Naive B cell (primary cell): ENCODE measurements at regions not wholly inside any gene's neighbourhood (a gene's known extent, or its start where the extent isn't known, plus 50 kb on each side); places are given as distances from the start of the nearest gene placed in this dataset.

Source experiments
- ATAC-seq, 2 donors: fragments of 150-1000 bp; cut with Tn5 transposase; 2 replicates each; pipeline ENCODE4 v1.10.0; 2021; ENCODE audit warnings: low read depth in 2 of 2, mild to moderate bottlenecking in 2 of 2, moderate library complexity in 2 of 2
- DNase-seq: peaks from one replicate; pipeline ENCODE4 v3.0.0; 2022
- H3K27ac Mint-ChIP-seq, 6 donors: one replicate each; pipeline ENCODE4 v1.8.0; 2020 to 2022; ENCODE audit warnings: mild to moderate bottlenecking in 6 of 6, mixed read lengths in 6 of 6, moderate library complexity in 5 of 6, inconsistent platforms in 2 of 6
- H3K27me3 Mint-ChIP-seq, 3 donors: one replicate each; pipeline ENCODE4 v1.8.0; 2021 to 2022; ENCODE audit warnings: mixed read lengths in 3 of 3, mild to moderate bottlenecking in 1 of 3
- H3K36me3 Mint-ChIP-seq, 2 donors: one replicate each; pipeline ENCODE4 v1.8.0; 2020 to 2022; ENCODE audit warnings: mixed read lengths in 2 of 2, inconsistent platforms in 1 of 2, mild to moderate bottlenecking in 1 of 2
- H3K4me1 Mint-ChIP-seq, 3 donors: one replicate each; pipeline ENCODE4 v1.8.0; 2020 to 2022; ENCODE audit warnings: mixed read lengths in 3 of 3, inconsistent platforms in 1 of 3, mild to moderate bottlenecking in 1 of 3, moderate library complexity in 1 of 3
- H3K4me3 Mint-ChIP-seq, 8 donors: one replicate each; pipeline ENCODE4 v1.8.0; 2020 to 2022; ENCODE audit warnings: mild to moderate bottlenecking in 8 of 8, mixed read lengths in 8 of 8, moderate library complexity in 8 of 8, inconsistent platforms in 2 of 8
- H3K9me3 Mint-ChIP-seq, 7 donors: one replicate each; pipeline ENCODE4 v1.8.0; 2020 to 2022; ENCODE audit warnings: mixed read lengths in 7 of 7, mild to moderate bottlenecking in 5 of 7, inconsistent platforms in 2 of 7, moderate library complexity in 1 of 7

DNA sequence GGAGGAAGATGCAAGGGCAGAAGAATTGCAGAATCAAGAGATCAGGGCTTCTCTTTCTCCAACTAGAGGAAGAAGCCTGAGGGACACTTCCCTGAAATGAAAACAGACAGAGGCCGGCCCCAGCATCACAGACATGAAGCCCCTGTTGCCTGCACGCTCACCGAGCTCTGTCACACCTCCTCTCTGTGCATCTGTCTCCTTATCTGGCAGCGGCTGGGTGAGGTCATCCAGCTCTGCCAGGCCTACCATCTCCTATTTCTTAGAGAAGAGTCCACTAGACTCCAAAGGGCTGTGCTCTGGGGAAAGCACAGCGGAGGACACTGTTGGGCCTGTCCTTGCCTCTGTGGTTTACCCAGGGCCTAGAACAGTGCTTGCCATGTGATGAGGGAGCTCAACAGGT is 71.9 kb upstream of the MLN start:
- Mint-ChIP-seq H3K4me3 (no peak overlapping the region), H3K27me3 (peaks cover 3 to 42% (median 41%) of the 10 kb centered on the region in 3 donors), H3K36me3 (no peaks in the 10 kb centered on the region), H3K4me1 (peaks cover 0 to 10% (median 5%) of the 10 kb centered on the region in 3 donors), H3K9me3 (no peaks in the 10 kb centered on the region), H3K27ac (peak overlapping the region in 1 of 6 donors; percentile 65)
- DNase-seq (no peak), ATAC-seq (no peak)

DNA sequence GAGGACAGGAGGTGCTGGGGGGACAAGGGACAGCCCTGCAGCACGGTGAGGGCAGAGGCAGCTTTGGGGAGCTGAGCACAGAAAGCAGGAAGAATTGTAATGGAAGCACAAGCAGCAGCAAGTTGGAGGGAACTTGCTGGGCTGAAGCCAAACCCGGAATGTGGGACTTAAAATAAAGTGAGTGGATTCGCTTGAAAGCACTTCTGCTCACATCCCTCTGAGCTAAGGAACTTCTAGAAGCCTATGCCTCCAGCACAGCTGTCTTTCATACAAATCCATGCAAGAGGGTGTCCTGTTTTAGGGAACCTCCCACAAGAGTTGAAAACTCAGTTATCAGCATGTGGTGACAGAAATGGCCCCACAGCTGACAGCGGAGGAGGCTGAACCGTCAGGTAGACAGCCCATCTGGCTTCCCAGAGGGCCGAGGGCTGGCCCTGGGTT is 71.4 kb upstream of the MLN start:
- Mint-ChIP-seq H3K4me1 (peaks cover 0 to 10% (median 5%) of the 10 kb centered on the region in 3 donors), H3K27me3 (peaks cover 0 to 47% (median 42%) of the 10 kb centered on the region in 3 donors), H3K27ac (no peak overlapping the region), H3K9me3 (no peaks in the 10 kb centered on the region), H3K36me3 (no peaks in the 10 kb centered on the region), H3K4me3 (no peak overlapping the region)
- DNase-seq = no peak
- no peak for ATAC-seq

DNA sequence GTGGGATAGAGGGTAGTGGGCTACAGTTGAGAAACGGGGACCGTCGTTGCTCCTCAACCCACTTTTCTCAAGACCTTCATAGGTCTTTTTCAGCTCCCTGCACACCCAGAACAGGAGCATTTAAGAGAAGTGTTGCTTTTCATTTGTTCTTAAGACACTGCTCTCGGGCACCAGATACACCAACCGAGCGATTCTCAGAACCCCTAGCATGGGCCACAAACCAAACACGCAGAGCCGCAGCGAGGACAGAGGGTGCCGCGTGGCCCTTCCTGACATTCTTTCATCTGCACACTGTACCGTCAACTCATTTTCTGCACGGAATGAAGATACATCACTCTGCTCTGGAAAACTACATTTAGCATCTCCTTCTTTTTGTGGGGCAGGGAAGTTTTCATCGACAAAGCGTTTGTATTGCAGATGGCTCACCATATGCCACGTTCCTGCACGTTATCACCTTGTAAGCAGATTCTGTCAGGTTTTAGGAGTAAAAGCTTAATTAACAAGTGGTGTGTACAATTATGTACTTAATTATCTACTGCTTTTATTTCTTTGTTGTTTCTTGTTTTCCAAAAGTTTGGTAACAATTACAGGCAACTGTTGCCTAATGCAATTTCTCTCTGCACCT is 70.4 kb upstream of the MLN start:
- no peak overlapping the region for H3K4me3 Mint-ChIP-seq
- H3K27ac Mint-ChIP-seq = peak overlapping the region in 1 of 6 donors; percentile 70
- DNase-seq (no peak), ATAC-seq (no peak)
- peaks cover 0 to 14% (median 5%) of the 10 kb centered on the region in 3 donors for H3K4me1 Mint-ChIP-seq
- H3K27me3 Mint-ChIP-seq = peaks cover 2 to 54% (median 51%) of the 10 kb centered on the region in 3 donors
- no peaks in the 10 kb centered on the region for H3K36me3 Mint-ChIP-seq
- no peaks in the 10 kb centered on the region for H3K9me3 Mint-ChIP-seq

DNA sequence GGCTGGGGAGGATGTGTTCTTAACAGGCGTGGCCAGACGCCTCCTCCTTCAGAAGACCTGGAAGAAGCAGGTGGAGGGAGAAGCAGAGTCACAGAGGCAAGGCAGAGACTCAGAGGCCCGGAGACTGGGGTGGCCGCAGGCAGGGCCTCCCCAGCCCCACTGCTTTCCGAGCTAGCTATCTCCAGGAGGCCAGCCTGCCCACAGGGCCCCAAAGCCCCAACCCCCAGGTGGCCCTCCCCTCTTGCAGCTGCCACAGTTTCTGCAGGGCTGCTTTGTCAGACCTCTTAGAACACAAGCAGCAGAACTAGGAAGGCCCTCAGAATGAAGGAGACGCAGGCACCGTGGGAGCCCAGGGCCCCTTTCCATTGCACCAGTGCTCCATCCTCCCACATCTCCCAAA is 69.0 kb upstream of the MLN start:
- ATAC-seq = no peak
- Mint-ChIP-seq H3K27ac (no peak overlapping the region), H3K4me3 (no peak overlapping the region), H3K4me1 (peaks cover 0 to 9% (median 5%) of the 10 kb centered on the region in 3 donors), H3K36me3 (no peaks in the 10 kb centered on the region), H3K9me3 (no peaks in the 10 kb centered on the region), H3K27me3 (peaks cover 5 to 54% (median 47%) of the 10 kb centered on the region in 3 donors)
- no peak for DNase-seq

DNA sequence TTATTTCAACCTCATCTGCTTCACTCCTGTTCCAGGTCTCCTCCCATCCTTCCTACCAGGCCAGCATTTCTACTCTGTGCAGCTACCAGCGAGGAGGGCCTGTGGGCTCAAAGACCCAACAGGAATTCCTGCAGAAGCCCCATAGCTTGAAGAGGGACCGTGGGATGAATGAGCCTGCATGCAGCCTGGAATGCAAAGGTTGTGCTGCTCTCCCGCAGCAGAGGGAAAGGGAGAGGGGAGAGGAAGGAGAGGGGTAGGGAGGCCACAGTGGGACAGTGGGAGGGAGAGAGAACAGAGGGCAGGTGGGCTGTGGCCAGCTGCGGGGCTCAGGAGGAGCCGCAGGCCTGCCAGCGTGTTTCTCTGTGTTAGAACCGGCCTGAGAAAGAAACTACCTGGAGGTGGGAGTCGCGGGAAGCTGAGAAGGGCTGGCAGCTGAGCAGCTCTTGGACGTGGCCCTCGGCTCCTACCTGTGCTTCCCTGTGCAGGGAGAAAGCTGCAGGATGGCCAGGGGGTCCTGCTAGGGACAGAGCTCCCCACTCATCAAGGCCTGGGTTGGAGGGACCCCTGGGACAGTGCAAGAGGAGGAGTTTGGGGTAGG is 66.1 kb upstream of the MLN start:
- DNase-seq = no peak
- peaks cover 0 to 8% of the 10 kb centered on the region in 2 donors for H3K36me3 Mint-ChIP-seq
- peaks cover 0 to 8% (median 5%) of the 10 kb centered on the region in 3 donors for H3K4me1 Mint-ChIP-seq
- peaks cover 4 to 10% (median 6%) of the 10 kb centered on the region in 7 donors for H3K9me3 Mint-ChIP-seq
- no peak overlapping the region for H3K27ac Mint-ChIP-seq
- H3K4me3 Mint-ChIP-seq = peak overlapping the region in 1 of 8 donors; percentile 57
- H3K27me3 Mint-ChIP-seq = peaks cover 5 to 57% (median 51%) of the 10 kb centered on the region in 3 donors
- no peak for ATAC-seq

DNA sequence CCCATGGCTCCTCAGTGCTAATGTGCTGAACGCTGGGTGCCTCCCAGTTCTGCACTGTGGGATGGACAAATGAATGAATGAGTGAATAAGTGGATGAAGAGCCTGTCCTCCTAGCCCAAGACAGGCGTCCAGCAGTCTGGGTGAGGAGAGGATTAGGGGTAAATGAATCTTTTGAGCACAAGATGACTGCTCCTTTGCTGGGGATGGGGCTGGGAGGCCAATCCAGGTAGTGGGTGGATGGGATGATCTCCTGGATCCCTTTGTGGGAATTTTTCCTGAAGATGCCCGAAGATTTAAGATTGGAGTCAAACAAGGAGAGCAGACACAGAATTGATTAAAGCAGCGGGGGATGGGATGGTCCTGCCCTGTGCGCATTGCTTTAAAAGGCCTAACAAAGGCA is 65.3 kb upstream of the MLN start:
- ATAC-seq = no peak
- Mint-ChIP-seq H3K9me3 (peaks cover 4 to 10% (median 6%) of the 10 kb centered on the region in 7 donors), H3K27me3 (peaks cover 6 to 52% (median 51%) of the 10 kb centered on the region in 3 donors), H3K4me1 (peaks cover 0 to 5% (median 4%) of the 10 kb centered on the region in 3 donors), H3K4me3 (no peak overlapping the region), H3K27ac (no peak overlapping the region), H3K36me3 (peaks cover 0 to 8% of the 10 kb centered on the region in 2 donors)
- DNase-seq = no peak

DNA sequence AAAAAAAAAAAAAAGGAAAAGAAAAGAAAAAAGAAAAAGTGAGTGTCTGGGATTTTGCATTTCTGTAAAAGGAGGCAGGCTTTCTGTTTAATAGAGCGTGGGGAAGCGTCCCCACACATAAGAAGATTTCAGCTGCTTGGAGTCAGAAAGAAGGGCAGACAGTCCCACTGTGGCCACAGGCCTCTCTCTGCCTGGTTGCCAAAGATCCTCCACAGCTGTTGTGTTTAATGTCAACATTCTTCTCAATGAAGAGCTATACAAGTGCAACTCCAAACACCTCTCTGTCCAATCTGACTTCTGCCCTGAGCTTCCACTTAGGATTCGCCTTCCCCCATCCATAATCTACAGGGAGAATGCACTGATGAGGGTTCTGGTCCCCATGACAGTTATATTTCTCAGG is 64.3 kb upstream of the MLN start:
- peak overlapping the region in 1 of 6 donors; percentile 7 for H3K27ac Mint-ChIP-seq
- ATAC-seq (no peak), DNase-seq (no peak)
- peaks cover 0 to 5% (median 4%) of the 10 kb centered on the region in 3 donors for H3K4me1 Mint-ChIP-seq
- peaks cover 0 to 8% of the 10 kb centered on the region in 2 donors for H3K36me3 Mint-ChIP-seq
- H3K9me3 Mint-ChIP-seq = peaks cover 4 to 10% (median 6%) of the 10 kb centered on the region in 7 donors
- peaks cover 10 to 56% (median 52%) of the 10 kb centered on the region in 3 donors for H3K27me3 Mint-ChIP-seq
- H3K4me3 Mint-ChIP-seq = no peak overlapping the region

DNA sequence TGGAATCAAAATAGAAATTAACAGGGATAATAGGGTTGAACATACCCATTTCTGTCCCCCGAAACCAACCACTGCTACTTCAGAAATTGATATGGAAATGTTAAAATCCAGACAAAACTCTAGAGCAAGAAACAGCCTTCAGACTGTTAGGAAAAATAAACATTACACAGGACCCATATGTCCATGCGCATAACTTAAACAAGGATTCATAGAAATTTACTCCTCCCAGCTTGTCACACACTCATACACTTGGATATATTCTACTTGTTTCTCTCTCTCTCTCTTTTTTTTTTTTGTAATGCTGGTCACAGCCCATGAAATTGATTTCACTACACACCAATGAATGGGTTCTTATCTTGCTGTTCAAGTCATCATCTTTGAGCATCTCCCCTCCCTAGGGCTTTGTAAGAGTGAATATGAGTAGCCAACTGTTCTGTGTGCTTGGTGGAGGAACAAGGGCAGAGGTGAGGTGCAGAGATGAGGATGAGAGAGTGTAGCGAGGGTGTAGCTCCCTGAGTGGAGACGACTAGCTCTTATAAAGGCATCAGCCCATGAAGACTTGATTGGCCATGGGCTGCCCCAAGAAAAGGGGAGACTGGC is 61.8 kb upstream of the MLN start:
- H3K36me3 Mint-ChIP-seq = peaks cover 0 to 8% of the 10 kb centered on the region in 2 donors
- H3K9me3 Mint-ChIP-seq = peaks cover 4 to 10% (median 6%) of the 10 kb centered on the region in 7 donors
- DNase-seq (no peak), ATAC-seq (no peak)
- no peak overlapping the region for H3K27ac Mint-ChIP-seq
- H3K4me3 Mint-ChIP-seq = no peak overlapping the region
- H3K27me3 Mint-ChIP-seq = peaks cover 28 to 59% (median 51%) of the 10 kb centered on the region in 3 donors
- H3K4me1 Mint-ChIP-seq = peaks cover 4 to 9% (median 7%) of the 10 kb centered on the region in 3 donors

DNA sequence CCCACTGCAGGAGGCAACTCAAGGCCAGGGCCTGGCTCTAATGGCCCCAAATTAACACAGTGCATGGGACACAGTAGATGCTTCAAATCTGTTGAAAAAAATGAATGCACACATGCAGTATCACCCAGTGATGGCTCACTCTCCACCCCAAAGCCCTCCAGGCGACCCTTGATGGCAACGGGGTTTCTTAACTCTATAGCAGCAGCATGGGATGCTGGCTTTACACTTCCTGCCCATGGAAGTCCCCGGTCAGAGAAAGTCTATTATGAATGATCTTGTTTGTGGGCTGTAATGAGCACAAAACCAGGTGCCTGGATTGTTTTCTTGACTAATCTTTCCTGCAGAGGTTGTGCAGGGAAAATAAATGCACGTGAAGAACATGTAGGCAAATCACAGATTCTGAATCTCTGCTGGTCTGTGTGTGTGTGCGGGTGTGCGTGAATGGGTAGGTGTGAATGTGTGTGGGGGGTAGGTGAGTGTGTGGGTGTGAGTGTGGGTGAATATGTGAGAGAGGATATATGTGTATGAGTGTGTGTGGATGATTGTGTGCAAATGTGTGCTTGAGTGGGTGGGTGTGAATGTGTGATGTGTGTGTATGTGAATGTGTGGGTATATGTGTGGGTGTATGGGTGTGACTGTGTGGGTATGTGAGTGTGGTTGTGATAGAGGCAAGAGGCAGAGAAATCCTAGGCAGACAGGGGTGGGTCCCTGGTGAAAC is 60.1 kb upstream of the MLN start:
- H3K27ac Mint-ChIP-seq = peak overlapping the region in 2 of 6 donors; percentile 0 to 4
- ATAC-seq = no peak

DNA sequence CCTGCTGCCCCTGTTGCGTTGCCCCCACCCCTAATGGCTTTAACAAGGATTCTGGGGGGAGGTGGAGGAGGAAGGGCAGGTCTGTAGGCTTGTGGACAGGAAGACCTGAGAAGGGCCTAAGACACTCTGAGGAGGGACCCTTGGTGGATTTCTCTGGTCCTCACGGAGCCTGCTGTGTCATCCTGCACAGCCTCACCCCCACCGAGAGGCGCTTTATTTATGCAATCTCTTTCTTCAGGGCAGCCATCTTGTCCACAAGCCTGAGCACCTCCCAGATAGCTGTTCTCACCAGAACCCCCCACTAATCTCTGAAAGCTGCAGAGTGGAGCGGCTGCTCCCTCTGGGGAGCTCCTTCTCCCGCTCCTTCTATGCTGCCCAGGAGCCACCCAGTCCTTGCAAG is 59.3 kb upstream of the MLN start:
- H3K4me3 Mint-ChIP-seq = no peak overlapping the region
- H3K4me1 Mint-ChIP-seq = peaks cover 3 to 14% (median 5%) of the 10 kb centered on the region in 3 donors
- peaks cover 0 to 8% of the 10 kb centered on the region in 2 donors for H3K36me3 Mint-ChIP-seq
- peak overlapping the region in 1 of 6 donors; percentile 46 for H3K27ac Mint-ChIP-seq
- ATAC-seq (no peak), DNase-seq (no peak)
- peaks cover 4 to 10% (median 6%) of the 10 kb centered on the region in 7 donors for H3K9me3 Mint-ChIP-seq
- H3K27me3 Mint-ChIP-seq = peaks cover 32 to 57% (median 55%) of the 10 kb centered on the region in 3 donors

More for the DNA sequence above, 60.1 kb upstream of the MLN start:
- DNase-seq = no peak
- Mint-ChIP-seq H3K9me3 (peaks cover 4 to 10% (median 6%) of the 10 kb centered on the region in 7 donors), H3K36me3 (peaks cover 0 to 8% of the 10 kb centered on the region in 2 donors), H3K27me3 (peaks cover 29 to 53% (median 49%) of the 10 kb centered on the region in 3 donors), H3K4me3 (no peak overlapping the region), H3K4me1 (peaks cover 3 to 13% (median 5%) of the 10 kb centered on the region in 3 donors)

DNA sequence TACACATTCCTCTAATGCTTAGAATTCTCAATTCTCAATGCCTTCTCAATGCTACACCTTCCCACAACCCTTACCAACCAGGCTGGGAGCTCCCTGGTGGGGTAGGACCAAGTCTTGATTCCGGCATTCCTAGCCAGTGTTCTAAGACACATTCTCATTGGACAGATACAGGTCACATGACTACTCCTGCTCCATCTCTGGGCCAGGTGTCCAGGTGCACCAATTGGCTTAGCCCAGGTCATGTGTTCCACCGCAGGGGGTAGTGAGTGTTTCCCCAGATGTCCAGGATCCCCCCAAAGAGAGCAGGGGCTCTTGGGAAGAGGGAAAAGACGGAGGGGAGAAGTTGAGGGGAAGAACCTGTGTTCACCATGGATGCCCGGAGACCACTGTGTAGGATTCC is 58.7 kb upstream of the MLN start:
- ATAC-seq (no peak), DNase-seq (no peak)
- H3K4me3 Mint-ChIP-seq = no peak overlapping the region
- H3K4me1 Mint-ChIP-seq = peaks cover 5 to 17% (median 7%) of the 10 kb centered on the region in 3 donors
- H3K9me3 Mint-ChIP-seq = peaks cover 4 to 10% (median 6%) of the 10 kb centered on the region in 7 donors
- peaks cover 32 to 61% (median 57%) of the 10 kb centered on the region in 3 donors for H3K27me3 Mint-ChIP-seq
- H3K36me3 Mint-ChIP-seq = peaks cover 0 to 8% of the 10 kb centered on the region in 2 donors
- H3K27ac Mint-ChIP-seq = no peak overlapping the region

DNA sequence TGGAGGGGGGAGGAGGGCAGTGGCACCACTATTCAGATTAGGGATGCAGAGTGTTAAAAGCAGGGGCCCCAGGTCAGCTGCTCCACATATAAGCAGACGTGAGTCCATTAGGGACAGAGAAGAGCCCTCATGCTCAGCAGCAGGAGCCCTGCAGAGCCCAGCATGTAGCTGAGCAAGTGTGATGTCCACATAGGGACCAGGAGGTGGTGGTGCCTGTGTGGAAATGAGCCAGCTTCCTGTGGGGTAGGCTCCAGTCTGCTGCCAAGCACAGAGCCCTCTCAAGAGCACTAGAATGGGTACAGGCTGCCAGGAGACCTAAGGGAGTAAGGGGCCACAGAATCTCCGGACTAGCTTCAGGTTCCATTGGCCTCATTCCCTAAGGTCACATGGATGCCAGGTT is 57.9 kb upstream of the MLN start:
- Mint-ChIP-seq H3K4me3 (no peak overlapping the region), H3K4me1 (peaks cover 5 to 23% (median 11%) of the 10 kb centered on the region in 3 donors), H3K27me3 (peaks cover 36 to 61% (median 57%) of the 10 kb centered on the region in 3 donors), H3K9me3 (peaks cover 4 to 10% (median 6%) of the 10 kb centered on the region in 7 donors), H3K27ac (no peak overlapping the region), H3K36me3 (peaks cover 0 to 8% of the 10 kb centered on the region in 2 donors)
- no peak for DNase-seq
- ATAC-seq = no peak
